HUES6 (cell line): ENCODE measurements at regions not wholly inside any gene's neighbourhood (a gene's known extent, or its start where the extent isn't known, plus 50 kb on each side); places are given as distances from the start of the nearest gene placed in this dataset.

Experiments
- H3K27ac ChIP-seq: 2 replicates; pipeline ENCODE4 v1.7.0; 2013; ENCODE audit warnings: low read depth, mild to moderate bottlenecking, low read length, inconsistent platforms
- H3K27me3 ChIP-seq: 2 replicates; pipeline ENCODE4 v1.6.1; 2013; ENCODE audit warnings: low read length; ENCODE audit not compliant: control insufficient read depth, insufficient read depth
- H3K36me3 ChIP-seq: 2 replicates; pipeline ENCODE4 v1.6.1; 2013; ENCODE audit warnings: low read length; ENCODE audit not compliant: control insufficient read depth, insufficient read depth
- H3K4me1 ChIP-seq: 2 replicates; pipeline ENCODE4 v1.6.1; 2013; ENCODE audit warnings: low read length; ENCODE audit not compliant: control insufficient read depth, insufficient read depth
- H3K4me3 ChIP-seq: 2 replicates; pipeline ENCODE4 v1.5.1; 2013; ENCODE audit warnings: low read depth, low read length
- H3K9ac ChIP-seq: one replicate; pipeline ENCODE4 v1.6.1; 2013; ENCODE audit warnings: mild to moderate bottlenecking, low read length
- H3K9me3 ChIP-seq: 2 replicates; pipeline ENCODE4 v1.6.1; 2013; ENCODE audit warnings: low read depth, low read length; ENCODE audit not compliant: control insufficient read depth, insufficient read depth

GRCh38 chr6:167548451-167548850 is 223.6 kb downstream of the TTLL2 start:
- H3K9me3 ChIP-seq = 0 out of 2 replicates have a peak, but pooled peaks cover 5% of the 10 kb centered on the region
- H3K27me3 ChIP-seq = no peaks in the 10 kb centered on the region
- H3K36me3 ChIP-seq = no peaks in the 10 kb centered on the region
- no peak overlapping the region for H3K27ac ChIP-seq
- no peak overlapping the region for H3K9ac ChIP-seq
- no peaks in the 10 kb centered on the region for H3K4me1 ChIP-seq
- H3K4me3 ChIP-seq = no peak overlapping the region

GRCh38 chr6:167549213-167549612 is 224.3 kb downstream of the TTLL2 start:
- H3K9ac ChIP-seq = no peak overlapping the region
- H3K27me3 ChIP-seq = no peaks in the 10 kb centered on the region
- H3K9me3 ChIP-seq = 0 out of 2 replicates have a peak, but pooled peaks cover 5% of the 10 kb centered on the region
- no peak overlapping the region for H3K4me3 ChIP-seq
- no peaks in the 10 kb centered on the region for H3K4me1 ChIP-seq
- no peak overlapping the region for H3K27ac ChIP-seq
- no peaks in the 10 kb centered on the region for H3K36me3 ChIP-seq

GRCh38 chr6:167550941-167551627 is 226.2 kb downstream of the TTLL2 start:
- Histone ChIP-seq H3K9me3 (0 out of 2 replicates have a peak, but pooled peaks cover 4% of the 10 kb centered on the region), H3K27ac (no peak overlapping the region), H3K27me3 (no peaks in the 10 kb centered on the region), H3K36me3 (no peaks in the 10 kb centered on the region), H3K4me3 (no peak overlapping the region), H3K4me1 (no peaks in the 10 kb centered on the region), H3K9ac (no peak overlapping the region)

- no peak overlapping the region for H3K4me3 ChIP-seq
- no peaks in the 10 kb centered on the region for H3K4me1 ChIP-seq
- H3K9ac ChIP-seq = no peak overlapping the region
- H3K27me3 ChIP-seq = no peaks in the 10 kb centered on the region
- H3K9me3 ChIP-seq = no peaks in the 10 kb centered on the region
- no peak overlapping the region for H3K27ac ChIP-seq
- H3K36me3 ChIP-seq = no peaks in the 10 kb centered on the region
These were observed 226.9 kb downstream of the TTLL2 start for GRCh38 chr6:167551628-167552257.

GRCh38 chr6:167552258-167552630 is 227.4 kb downstream of the TTLL2 start:
- Histone ChIP-seq H3K27ac (no peak overlapping the region), H3K4me1 (no peaks in the 10 kb centered on the region), H3K27me3 (no peaks in the 10 kb centered on the region), H3K9ac (no peak overlapping the region), H3K36me3 (no peaks in the 10 kb centered on the region), H3K4me3 (no peak overlapping the region), H3K9me3 (no peaks in the 10 kb centered on the region)

- Histone ChIP-seq H3K36me3 (no peaks in the 10 kb centered on the region), H3K4me3 (no peak overlapping the region), H3K9me3 (no peaks in the 10 kb centered on the region), H3K27ac (no peak overlapping the region), H3K9ac (no peak overlapping the region), H3K27me3 (no peaks in the 10 kb centered on the region), H3K4me1 (peaks cover under 1% of the 10 kb centered on the region; the same call in 1 of the 2 replicates)
These were observed 228.3 kb downstream of the TTLL2 start for GRCh38 chr6:167552961-167553735.

GRCh38 chr6:167553736-167554119 is 228.8 kb downstream of the TTLL2 start:
- H3K9ac ChIP-seq = no peak overlapping the region
- no peak overlapping the region for H3K27ac ChIP-seq
- no peaks in the 10 kb centered on the region for H3K27me3 ChIP-seq
- H3K36me3 ChIP-seq = no peaks in the 10 kb centered on the region
- H3K4me3 ChIP-seq = no peak overlapping the region
- peaks cover 4% of the 10 kb centered on the region; the same call in 1 of the 2 replicates for H3K4me1 ChIP-seq
- H3K9me3 ChIP-seq = no peaks in the 10 kb centered on the region

- Histone ChIP-seq H3K4me3 (no peak overlapping the region), H3K9me3 (no peaks in the 10 kb centered on the region), H3K27ac (no peak overlapping the region), H3K36me3 (no peaks in the 10 kb centered on the region), H3K27me3 (no peaks in the 10 kb centered on the region), H3K4me1 (peaks cover 4% of the 10 kb centered on the region; the same call in 1 of the 2 replicates), H3K9ac (no peak overlapping the region)
These were observed 230.0 kb downstream of the TTLL2 start for GRCh38 chr6:167554854-167555253.

GRCh38 chr6:167555836-167556235 is 230.9 kb downstream of the TTLL2 start:
- no peaks in the 10 kb centered on the region for H3K9me3 ChIP-seq
- H3K4me1 ChIP-seq = peaks cover 4% of the 10 kb centered on the region; the same call in 1 of the 2 replicates
- H3K27me3 ChIP-seq = no peaks in the 10 kb centered on the region

GRCh38 chr6:167557675-167558074 is 232.8 kb downstream of the TTLL2 start:
- Histone ChIP-seq H3K36me3 (no peaks in the 10 kb centered on the region), H3K9me3 (no peaks in the 10 kb centered on the region), H3K4me1 (peaks cover 4% of the 10 kb centered on the region; the same call in 1 of the 2 replicates), H3K27ac (no peak overlapping the region), H3K27me3 (peaks cover 2% of the 10 kb centered on the region; the same call in 1 of the 2 replicates), H3K9ac (no peak overlapping the region), H3K4me3 (no peak overlapping the region)

More at GRCh38 chr6:167555836-167556235, 230.9 kb downstream of the TTLL2 start:
- Histone ChIP-seq H3K27ac (no peak overlapping the region), H3K36me3 (no peaks in the 10 kb centered on the region), H3K4me3 (no peak overlapping the region), H3K9ac (no peak overlapping the region)
